Loucy (cell line): ENCODE measurements at regions not wholly inside any gene's neighbourhood (a gene's known extent, or its start where the extent isn't known, plus 50 kb on each side); places are given as distances from the start of the nearest gene placed in this dataset.

Experiments
- CTCF ChIP-seq: fragments of 200-600 bp; sonication (generic); conservative IDR thresholded peaks from 2 replicates; pipeline ENCODE4 v1.5.1; 2014; ENCODE audit warnings: mild to moderate bottlenecking, antibody characterized with exemption, low read length
- EZH2phosphoT487 ChIP-seq: fragments of 200-600 bp; IDR thresholded peaks from 2 replicates; pipeline ENCODE4 v1.6.1; 2018; ENCODE audit warnings: antibody characterized with exemption, mild to moderate bottlenecking, moderate library complexity, borderline replicate concordance

- TF ChIP-seq CTCF: peak; percentile 24; the same call in 1 of the 2 replicates
- TF ChIP-seq EZH2phosphoT487: no peak
Measured at GRCh38 chr2:45083175-45083574, 73.9 kb upstream of the SIX2 start.
